Astrocyte (in vitro differentiated cells and primary cell): ENCODE measurements at regions not wholly inside any gene's neighbourhood (a gene's known extent, or its start where the extent isn't known, plus 50 kb on each side); places are given as distances from the start of the nearest gene placed in this dataset.

Source experiments
- DNase-seq: peaks from one replicate; pipeline ENCODE4 v3.0.0-alpha.2; 2010; ENCODE audit warnings: low read depth
- FAIRE-seq: peaks from 2 replicates; lab custom pipeline; 2011; peaks lifted over from hg19 to GRCh38; lab: Jason Lieb, UNC
- H2AFZ ChIP-seq: 2 replicates; pipeline ENCODE4 v1.6.0; 2012; ENCODE audit warnings: low read depth, low read length, inconsistent platforms
- H3K27ac ChIP-seq: 2 replicates; pipeline ENCODE4 v1.5.1; 2011; ENCODE audit warnings: low read depth, low read length, inconsistent platforms
- H3K27me3 ChIP-seq: 2 replicates; pipeline ENCODE4 v1.6.0; 2011; ENCODE audit warnings: low read length, inconsistent platforms; ENCODE audit not compliant: insufficient read depth
- H3K36me3 ChIP-seq: 2 replicates; pipeline ENCODE4 v1.5.1; 2011; ENCODE audit warnings: low read length, inconsistent platforms; ENCODE audit not compliant: insufficient read depth
- H3K4me1 ChIP-seq: 2 replicates; pipeline ENCODE4 v1.5.1; 2011; ENCODE audit warnings: low read length, inconsistent platforms; ENCODE audit not compliant: insufficient read depth
- H3K4me2 ChIP-seq: 2 replicates; pipeline ENCODE4 v1.6.0; 2012; ENCODE audit warnings: low read length, inconsistent platforms
- H3K4me3 ChIP-seq: 2 replicates; pipeline ENCODE4 v1.5.1; 2011; ENCODE audit warnings: low read depth, mild to moderate bottlenecking, low read length, inconsistent platforms; ENCODE audit not compliant: insufficient read depth
- H3K79me2 ChIP-seq: 2 replicates; pipeline ENCODE4 v1.6.0; 2012; ENCODE audit warnings: mild to moderate bottlenecking, low read length, inconsistent platforms; ENCODE audit not compliant: insufficient read depth
- H3K9ac ChIP-seq: 2 replicates; pipeline ENCODE4 v1.6.0; 2012; ENCODE audit warnings: mild to moderate bottlenecking, low read length, inconsistent platforms
- H3K9me3 ChIP-seq: 2 replicates; pipeline ENCODE4 v1.5.1; 2012; ENCODE audit warnings: low read depth, mild to moderate bottlenecking, low read length, inconsistent platforms; ENCODE audit not compliant: insufficient read depth
- H4K20me1 ChIP-seq: 2 replicates; pipeline ENCODE4 v1.6.0; 2012; ENCODE audit warnings: low read length, inconsistent platforms; ENCODE audit not compliant: insufficient read depth
- H3K27ac Mint-ChIP-seq: one replicate; pipeline ENCODE4 v1.8.0; 2021; ENCODE audit warnings: mild to moderate bottlenecking, mixed read lengths; ENCODE audit not compliant: unreplicated experiment
- H3K27me3 Mint-ChIP-seq: one replicate; pipeline ENCODE4 v1.8.0; 2021; ENCODE audit warnings: low read depth, mixed read lengths; ENCODE audit not compliant: unreplicated experiment
- H3K36me3 Mint-ChIP-seq: one replicate; pipeline ENCODE4 v1.8.0; 2021; ENCODE audit warnings: low read depth, mixed read lengths; ENCODE audit not compliant: unreplicated experiment
- H3K4me1 Mint-ChIP-seq: one replicate; pipeline ENCODE4 v1.8.0; 2021; ENCODE audit warnings: low read depth, mixed read lengths; ENCODE audit not compliant: unreplicated experiment
- H3K4me3 Mint-ChIP-seq: one replicate; pipeline ENCODE4 v1.8.0; 2021; ENCODE audit warnings: mild to moderate bottlenecking, moderate library complexity, mixed read lengths; ENCODE audit not compliant: unreplicated experiment
- H3K9me3 Mint-ChIP-seq: one replicate; pipeline ENCODE4 v1.8.0; 2021; ENCODE audit warnings: mild to moderate bottlenecking, mixed read lengths; ENCODE audit not compliant: unreplicated experiment
- EZH2 ChIP-seq: IDR thresholded peaks from 2 replicates; pipeline ENCODE4 v1.6.1; 2012; ENCODE audit warnings: mild to moderate bottlenecking, low read length, inconsistent platforms; ENCODE audit not compliant: insufficient read depth
- TF ChIP-seq, protein P1 (sequence below): IDR thresholded peaks from 2 replicates; pipeline ENCODE4 v1.5.1; 2011; ENCODE audit warnings: low read depth, mild to moderate bottlenecking, inconsistent platforms, low read length, moderate library complexity; ENCODE audit not compliant: insufficient read depth

DNA sequence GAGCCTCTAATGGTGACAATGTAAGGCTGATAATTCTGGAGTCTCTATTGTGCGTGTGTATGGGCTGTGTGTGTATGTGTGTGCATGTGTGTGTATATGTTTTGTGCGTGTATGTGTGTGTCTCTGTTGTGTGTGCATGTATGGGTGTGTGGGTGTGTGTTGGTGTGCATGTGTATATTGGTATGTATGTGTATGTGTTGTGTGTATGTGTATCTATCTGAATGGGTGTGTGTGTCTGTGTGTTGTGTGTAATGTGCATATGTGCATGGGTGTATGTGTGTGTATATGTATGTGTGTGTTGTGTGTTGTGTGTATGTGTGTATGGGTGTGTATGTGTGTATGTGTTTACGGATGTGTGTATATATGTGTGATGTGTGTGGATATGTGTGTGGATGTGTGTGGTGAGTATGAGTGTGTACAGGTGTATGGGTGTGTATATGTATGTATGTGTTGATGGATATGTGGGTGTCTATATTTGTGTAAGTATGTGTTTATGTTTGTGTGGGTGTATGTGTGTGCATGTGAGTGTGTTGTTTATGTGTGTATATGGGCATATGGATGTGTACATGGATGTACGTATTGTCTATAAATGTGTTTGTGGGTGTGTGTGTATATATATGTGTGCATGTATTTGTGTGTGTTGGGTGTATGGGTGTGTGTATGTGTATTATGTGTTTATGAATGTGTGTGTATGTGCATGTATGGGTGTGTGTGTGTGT lies 366.7 kb downstream of the UQCRFS1 start:
- Mint-ChIP-seq H3K27me3 (peaks cover 2% of the 10 kb centered on the region), H3K36me3 (no peaks in the 10 kb centered on the region), H3K9me3 (no peaks in the 10 kb centered on the region), H3K4me3 (no peak overlapping the region), H3K4me1 (peaks cover 14% of the 10 kb centered on the region), H3K27ac (no peak overlapping the region)
- peaks cover 2% of the 10 kb centered on the region for H3K9me3 ChIP-seq
- FAIRE-seq (peak; percentile 41), DNase-seq (no peak)
- no peak overlapping the region for H3K4me2 ChIP-seq
- H3K36me3 ChIP-seq: no peaks in the 10 kb centered on the region
- H3K27me3 ChIP-seq: no peaks in the 10 kb centered on the region
- H3K4me1 ChIP-seq: no peaks in the 10 kb centered on the region
- H3K9ac ChIP-seq: no peak overlapping the region
- no peak overlapping the region for H2AFZ ChIP-seq
- no peak overlapping the region for H3K4me3 ChIP-seq
- H4K20me1 ChIP-seq: no peaks in the 10 kb centered on the region
- no peaks in the 10 kb centered on the region for H3K79me2 ChIP-seq
- H3K27ac ChIP-seq: no peak overlapping the region
- TF ChIP-seq, protein P1, sequence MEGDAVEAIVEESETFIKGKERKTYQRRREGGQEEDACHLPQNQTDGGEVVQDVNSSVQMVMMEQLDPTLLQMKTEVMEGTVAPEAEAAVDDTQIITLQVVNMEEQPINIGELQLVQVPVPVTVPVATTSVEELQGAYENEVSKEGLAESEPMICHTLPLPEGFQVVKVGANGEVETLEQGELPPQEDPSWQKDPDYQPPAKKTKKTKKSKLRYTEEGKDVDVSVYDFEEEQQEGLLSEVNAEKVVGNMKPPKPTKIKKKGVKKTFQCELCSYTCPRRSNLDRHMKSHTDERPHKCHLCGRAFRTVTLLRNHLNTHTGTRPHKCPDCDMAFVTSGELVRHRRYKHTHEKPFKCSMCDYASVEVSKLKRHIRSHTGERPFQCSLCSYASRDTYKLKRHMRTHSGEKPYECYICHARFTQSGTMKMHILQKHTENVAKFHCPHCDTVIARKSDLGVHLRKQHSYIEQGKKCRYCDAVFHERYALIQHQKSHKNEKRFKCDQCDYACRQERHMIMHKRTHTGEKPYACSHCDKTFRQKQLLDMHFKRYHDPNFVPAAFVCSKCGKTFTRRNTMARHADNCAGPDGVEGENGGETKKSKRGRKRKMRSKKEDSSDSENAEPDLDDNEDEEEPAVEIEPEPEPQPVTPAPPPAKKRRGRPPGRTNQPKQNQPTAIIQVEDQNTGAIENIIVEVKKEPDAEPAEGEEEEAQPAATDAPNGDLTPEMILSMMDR: no peak
- no peak for TF ChIP-seq EZH2

DNA sequence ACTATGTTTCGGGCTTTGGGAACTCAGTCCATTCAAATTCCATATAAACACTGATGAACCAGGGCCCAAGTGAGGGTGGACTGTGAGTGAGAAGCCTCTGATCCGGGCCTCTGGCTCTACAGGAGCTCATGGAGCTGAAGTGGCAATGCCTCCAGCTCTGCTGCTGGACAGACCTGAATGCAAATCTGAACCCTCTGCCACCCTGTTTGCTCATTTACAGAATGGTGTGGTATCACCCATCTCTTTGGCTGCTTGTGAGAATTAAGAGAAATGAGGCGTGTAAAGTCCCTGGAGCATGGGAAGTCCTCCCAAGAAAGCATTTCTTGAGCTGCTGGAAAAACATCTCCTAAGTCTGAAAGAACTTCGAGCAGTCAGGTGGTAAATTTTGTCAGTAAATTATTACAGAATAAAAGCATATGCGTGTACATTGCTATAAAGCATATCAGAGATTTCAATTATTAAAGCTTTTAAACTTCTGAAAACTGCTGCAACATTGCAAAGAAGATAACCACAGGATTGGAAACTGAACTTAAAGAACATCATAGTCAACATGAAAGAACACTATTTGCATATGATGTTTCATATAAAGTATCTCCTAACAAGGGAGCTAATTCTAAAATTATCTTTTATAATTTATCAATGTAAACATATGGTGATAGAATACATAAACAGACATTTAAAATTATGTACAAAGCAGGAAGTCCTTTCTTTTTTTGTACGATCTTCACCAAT lies 369.0 kb downstream of the UQCRFS1 start:
- no peaks in the 10 kb centered on the region for H3K79me2 ChIP-seq
- no peaks in the 10 kb centered on the region for H3K36me3 ChIP-seq
- no peaks in the 10 kb centered on the region for H3K36me3 Mint-ChIP-seq
- no peak overlapping the region for H3K27ac Mint-ChIP-seq
- peaks cover 4% of the 10 kb centered on the region for H3K4me1 Mint-ChIP-seq
- H4K20me1 ChIP-seq: no peaks in the 10 kb centered on the region
- no peak overlapping the region for H2AFZ ChIP-seq
- no peak for DNase-seq
- no peak overlapping the region for H3K27ac ChIP-seq
- H3K4me3 ChIP-seq: no peak overlapping the region
- no peaks in the 10 kb centered on the region for H3K9me3 ChIP-seq
- H3K9me3 Mint-ChIP-seq: no peaks in the 10 kb centered on the region
- no peak for TF ChIP-seq EZH2
- TF ChIP-seq, protein P1: no peak
- H3K4me2 ChIP-seq: no peak overlapping the region
- H3K9ac ChIP-seq: no peak overlapping the region
- no peak for FAIRE-seq
- H3K27me3 Mint-ChIP-seq: peaks cover 18% of the 10 kb centered on the region
- H3K27me3 ChIP-seq: no peaks in the 10 kb centered on the region
- no peak overlapping the region for H3K4me3 Mint-ChIP-seq
- H3K4me1 ChIP-seq: no peaks in the 10 kb centered on the region

DNA sequence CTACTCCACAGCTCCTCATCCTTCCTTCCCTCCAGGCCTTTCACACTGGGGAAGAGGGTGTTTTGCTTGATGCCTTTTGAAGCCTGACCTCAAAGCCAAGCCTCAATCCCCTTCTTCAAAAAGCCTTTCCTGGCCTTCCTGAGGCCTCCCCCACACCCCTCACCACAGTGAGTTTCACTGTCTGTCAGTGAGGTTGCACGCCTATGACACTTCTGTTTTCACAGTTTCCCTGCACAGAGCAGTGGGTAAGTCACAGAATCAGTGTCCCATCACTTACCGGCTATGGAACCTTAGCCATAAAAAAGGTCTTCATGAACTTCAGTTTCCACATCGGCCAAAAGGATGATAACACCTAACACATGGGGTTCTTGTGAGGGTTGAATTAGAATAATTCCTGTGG lies 371.4 kb downstream of the UQCRFS1 start:
- no peaks in the 10 kb centered on the region for H3K4me1 ChIP-seq
- no peak overlapping the region for H2AFZ ChIP-seq
- H3K27ac ChIP-seq: no peak overlapping the region
- no peak overlapping the region for H3K4me3 Mint-ChIP-seq
- H3K4me2 ChIP-seq: no peak overlapping the region
- DNase-seq (no peak), FAIRE-seq (no peak)
- H3K27me3 ChIP-seq: no peaks in the 10 kb centered on the region
- H3K9me3 Mint-ChIP-seq: no peaks in the 10 kb centered on the region
- H3K27me3 Mint-ChIP-seq: peaks cover 19% of the 10 kb centered on the region
- no peak overlapping the region for H3K27ac Mint-ChIP-seq
- H3K4me1 Mint-ChIP-seq: peaks cover 4% of the 10 kb centered on the region
- H3K79me2 ChIP-seq: no peaks in the 10 kb centered on the region
- H3K9ac ChIP-seq: no peak overlapping the region
- H3K4me3 ChIP-seq: no peak overlapping the region
- TF ChIP-seq, protein P1: no peak
- no peak for TF ChIP-seq EZH2
- H3K36me3 ChIP-seq: no peaks in the 10 kb centered on the region
- no peaks in the 10 kb centered on the region for H3K36me3 Mint-ChIP-seq
- no peaks in the 10 kb centered on the region for H4K20me1 ChIP-seq
- no peaks in the 10 kb centered on the region for H3K9me3 ChIP-seq
